NB4 (cell line): ENCODE measurements at regions not wholly inside any gene's neighbourhood (a gene's known extent, or its start where the extent isn't known, plus 50 kb on each side); places are given as distances from the start of the nearest gene placed in this dataset.

Source experiments
- CTCF ChIP-seq: IDR thresholded peaks from one replicate; pipeline ENCODE4 v1.5.1; 2012; ENCODE audit warnings: low read depth, low read length
- MAX ChIP-seq: IDR thresholded peaks from 2 replicates; pipeline ENCODE4 v1.6.1; 2011; ENCODE audit warnings: low read depth, low read length
- MYC ChIP-seq: IDR thresholded peaks from 2 replicates; pipeline ENCODE4 v1.6.1; 2011; ENCODE audit warnings: low read depth, low read length
- POLR2A ChIP-seq: IDR thresholded peaks from 2 replicates; pipeline ENCODE4 v1.6.1; 2011; ENCODE audit warnings: mild to moderate bottlenecking; ENCODE audit not compliant: insufficient read length; ENCODE audit errors: extremely low read depth

DNA sequence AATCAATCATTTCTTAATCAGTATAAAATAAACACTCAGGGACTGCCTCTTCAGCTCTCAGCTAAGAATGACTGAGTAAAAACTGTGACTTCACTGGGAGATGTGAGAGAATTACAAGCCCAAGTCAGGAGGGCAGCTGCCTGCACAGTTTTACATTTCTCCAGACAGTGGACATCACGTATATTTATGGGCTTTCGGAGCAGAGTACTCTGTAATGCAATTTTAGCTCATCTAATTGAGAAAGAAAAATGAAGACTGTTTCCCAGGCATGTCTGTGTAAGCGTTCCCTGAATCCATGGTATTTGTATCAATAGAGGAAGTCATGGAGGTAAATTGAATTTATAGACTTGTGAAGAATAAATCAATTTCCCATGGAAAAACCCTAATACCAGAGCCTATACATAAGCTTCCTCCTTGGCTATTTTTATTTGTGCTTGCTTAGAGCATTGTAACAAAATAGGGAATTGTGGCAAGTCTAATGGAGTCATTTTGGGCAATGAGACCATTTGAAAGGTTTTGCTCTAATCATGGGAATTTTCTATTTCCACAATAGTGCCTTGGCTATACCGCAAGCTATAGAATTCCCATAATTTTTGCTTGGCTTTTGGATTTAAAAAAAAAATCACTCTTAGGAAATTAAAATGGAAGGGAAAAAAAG, 87.2 kb downstream of the SLC5A7 start:
- TF ChIP-seq CTCF: no peak
- TF ChIP-seq MYC: no peak
- no peak for TF ChIP-seq POLR2A
- TF ChIP-seq MAX: no peak
